Astrocyte (in vitro differentiated cells and primary cell): ENCODE measurements at regions not wholly inside any gene's neighbourhood (a gene's known extent, or its start where the extent isn't known, plus 50 kb on each side); places are given as distances from the start of the nearest gene placed in this dataset.

Source experiments
- DNase-seq: peaks from one replicate; pipeline ENCODE4 v3.0.0-alpha.2; 2010; ENCODE audit warnings: low read depth
- FAIRE-seq: peaks from 2 replicates; lab custom pipeline; 2011; peaks lifted over from hg19 to GRCh38; lab: Jason Lieb, UNC
- H2AFZ ChIP-seq: 2 replicates; pipeline ENCODE4 v1.6.0; 2012; ENCODE audit warnings: low read depth, low read length, inconsistent platforms
- H3K27ac ChIP-seq: 2 replicates; pipeline ENCODE4 v1.5.1; 2011; ENCODE audit warnings: low read depth, low read length, inconsistent platforms
- H3K27me3 ChIP-seq: 2 replicates; pipeline ENCODE4 v1.6.0; 2011; ENCODE audit warnings: low read length, inconsistent platforms; ENCODE audit not compliant: insufficient read depth
- H3K36me3 ChIP-seq: 2 replicates; pipeline ENCODE4 v1.5.1; 2011; ENCODE audit warnings: low read length, inconsistent platforms; ENCODE audit not compliant: insufficient read depth
- H3K4me1 ChIP-seq: 2 replicates; pipeline ENCODE4 v1.5.1; 2011; ENCODE audit warnings: low read length, inconsistent platforms; ENCODE audit not compliant: insufficient read depth
- H3K4me2 ChIP-seq: 2 replicates; pipeline ENCODE4 v1.6.0; 2012; ENCODE audit warnings: low read length, inconsistent platforms
- H3K4me3 ChIP-seq: 2 replicates; pipeline ENCODE4 v1.5.1; 2011; ENCODE audit warnings: low read depth, mild to moderate bottlenecking, low read length, inconsistent platforms; ENCODE audit not compliant: insufficient read depth
- H3K79me2 ChIP-seq: 2 replicates; pipeline ENCODE4 v1.6.0; 2012; ENCODE audit warnings: mild to moderate bottlenecking, low read length, inconsistent platforms; ENCODE audit not compliant: insufficient read depth
- H3K9ac ChIP-seq: 2 replicates; pipeline ENCODE4 v1.6.0; 2012; ENCODE audit warnings: mild to moderate bottlenecking, low read length, inconsistent platforms
- H3K9me3 ChIP-seq: 2 replicates; pipeline ENCODE4 v1.5.1; 2012; ENCODE audit warnings: low read depth, mild to moderate bottlenecking, low read length, inconsistent platforms; ENCODE audit not compliant: insufficient read depth
- H4K20me1 ChIP-seq: 2 replicates; pipeline ENCODE4 v1.6.0; 2012; ENCODE audit warnings: low read length, inconsistent platforms; ENCODE audit not compliant: insufficient read depth
- H3K27ac Mint-ChIP-seq: one replicate; pipeline ENCODE4 v1.8.0; 2021; ENCODE audit warnings: mild to moderate bottlenecking, mixed read lengths; ENCODE audit not compliant: unreplicated experiment
- H3K27me3 Mint-ChIP-seq: one replicate; pipeline ENCODE4 v1.8.0; 2021; ENCODE audit warnings: low read depth, mixed read lengths; ENCODE audit not compliant: unreplicated experiment
- H3K36me3 Mint-ChIP-seq: one replicate; pipeline ENCODE4 v1.8.0; 2021; ENCODE audit warnings: low read depth, mixed read lengths; ENCODE audit not compliant: unreplicated experiment
- H3K4me1 Mint-ChIP-seq: one replicate; pipeline ENCODE4 v1.8.0; 2021; ENCODE audit warnings: low read depth, mixed read lengths; ENCODE audit not compliant: unreplicated experiment
- H3K4me3 Mint-ChIP-seq: one replicate; pipeline ENCODE4 v1.8.0; 2021; ENCODE audit warnings: mild to moderate bottlenecking, moderate library complexity, mixed read lengths; ENCODE audit not compliant: unreplicated experiment
- H3K9me3 Mint-ChIP-seq: one replicate; pipeline ENCODE4 v1.8.0; 2021; ENCODE audit warnings: mild to moderate bottlenecking, mixed read lengths; ENCODE audit not compliant: unreplicated experiment
- CTCF ChIP-seq: IDR thresholded peaks from 2 replicates; pipeline ENCODE4 v1.5.1; 2011; ENCODE audit warnings: low read depth, mild to moderate bottlenecking, inconsistent platforms, low read length, moderate library complexity; ENCODE audit not compliant: insufficient read depth
- EZH2 ChIP-seq: IDR thresholded peaks from 2 replicates; pipeline ENCODE4 v1.6.1; 2012; ENCODE audit warnings: mild to moderate bottlenecking, low read length, inconsistent platforms; ENCODE audit not compliant: insufficient read depth

GRCh38 chr6:104484191-104484590 is 375.5 kb downstream of the HACE1 start:
- DNase-seq (no peak), FAIRE-seq (no peak)
- no peaks in the 10 kb centered on the region for H3K4me1 ChIP-seq
- no peaks in the 10 kb centered on the region for H3K4me1 Mint-ChIP-seq
- no peaks in the 10 kb centered on the region for H3K36me3 ChIP-seq
- no peaks in the 10 kb centered on the region for H3K79me2 ChIP-seq
- H3K9me3 Mint-ChIP-seq = peaks cover under 1% of the 10 kb centered on the region
- no peak overlapping the region for H3K4me3 Mint-ChIP-seq
- H4K20me1 ChIP-seq = no peaks in the 10 kb centered on the region
- H3K9me3 ChIP-seq = no peaks in the 10 kb centered on the region
- no peaks in the 10 kb centered on the region for H3K27me3 ChIP-seq
- H3K27ac ChIP-seq = no peak overlapping the region
- H3K27me3 Mint-ChIP-seq = no peaks in the 10 kb centered on the region
- H3K27ac Mint-ChIP-seq = no peak overlapping the region
- no peak overlapping the region for H3K4me3 ChIP-seq
- no peak for TF ChIP-seq EZH2
- TF ChIP-seq CTCF = no peak
- H2AFZ ChIP-seq = no peak overlapping the region
- no peaks in the 10 kb centered on the region for H3K36me3 Mint-ChIP-seq
- no peak overlapping the region for H3K4me2 ChIP-seq
- no peak overlapping the region for H3K9ac ChIP-seq

GRCh38 chr6:104483225-104483834 is 376.4 kb downstream of the HACE1 start:
- Histone ChIP-seq H3K9me3 (no peaks in the 10 kb centered on the region), H3K4me1 (no peaks in the 10 kb centered on the region), H3K4me3 (no peak overlapping the region), H3K36me3 (no peaks in the 10 kb centered on the region), H3K27ac (no peak overlapping the region), H3K27me3 (peaks cover 2% of the 10 kb centered on the region), H4K20me1 (no peaks in the 10 kb centered on the region), H3K79me2 (no peaks in the 10 kb centered on the region), H2AFZ (no peak overlapping the region), H3K4me2 (no peak overlapping the region), H3K9ac (no peak overlapping the region)
- H3K4me1 Mint-ChIP-seq = no peaks in the 10 kb centered on the region
- no peak overlapping the region for H3K4me3 Mint-ChIP-seq
- no peaks in the 10 kb centered on the region for H3K27me3 Mint-ChIP-seq
- DNase-seq = no peak
- FAIRE-seq = no peak
- H3K36me3 Mint-ChIP-seq = no peaks in the 10 kb centered on the region
- no peaks in the 10 kb centered on the region for H3K9me3 Mint-ChIP-seq
- no peak overlapping the region for H3K27ac Mint-ChIP-seq
- TF ChIP-seq CTCF (peak; percentile 21), EZH2 (no peak)

- Histone ChIP-seq H3K27ac (no peak overlapping the region), H3K9me3 (no peaks in the 10 kb centered on the region), H3K4me3 (no peak overlapping the region), H3K27me3 (peaks cover 3% of the 10 kb centered on the region), H3K4me2 (no peak overlapping the region), H2AFZ (no peak overlapping the region), H3K79me2 (no peaks in the 10 kb centered on the region), H3K4me1 (no peaks in the 10 kb centered on the region), H4K20me1 (no peaks in the 10 kb centered on the region), H3K9ac (no peak overlapping the region), H3K36me3 (no peaks in the 10 kb centered on the region)
- Mint-ChIP-seq H3K27me3 (no peaks in the 10 kb centered on the region), H3K4me1 (no peaks in the 10 kb centered on the region), H3K36me3 (no peaks in the 10 kb centered on the region), H3K9me3 (no peaks in the 10 kb centered on the region), H3K27ac (no peak overlapping the region), H3K4me3 (no peak overlapping the region)
- DNase-seq (no peak), FAIRE-seq (no peak)
- TF ChIP-seq EZH2 = no peak
- no peak for TF ChIP-seq CTCF
Measured at GRCh38 chr6:104477569-104477968, 382.1 kb downstream of the HACE1 start.
